ENCODE measurements at regions not wholly inside any gene's neighbourhood (a gene's known extent, or its start where the extent isn't known, plus 50 kb on each side); places are given as distances from the start of the nearest gene placed in this dataset.

DNA sequence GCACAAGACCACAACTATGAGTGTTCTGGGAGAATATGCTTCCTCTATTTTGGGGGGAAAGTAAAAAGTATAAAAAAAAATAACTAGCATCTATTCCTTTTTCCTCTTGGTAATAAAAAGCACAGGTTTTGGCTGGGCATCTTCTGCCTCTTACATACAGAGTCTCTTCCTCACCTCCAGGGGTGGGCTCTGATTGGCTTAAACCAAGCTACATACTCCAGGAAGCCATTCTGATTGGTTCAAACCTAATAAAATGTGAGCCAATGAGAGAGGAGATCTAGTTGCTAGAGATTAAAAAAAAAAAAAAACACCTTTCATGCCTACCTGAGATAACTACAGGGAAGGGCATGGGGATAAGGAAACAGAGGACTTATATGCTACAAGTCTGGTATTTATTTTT, 365.9 kb upstream of the ERCC4 start:
- no peak for DNase-seq

DNA sequence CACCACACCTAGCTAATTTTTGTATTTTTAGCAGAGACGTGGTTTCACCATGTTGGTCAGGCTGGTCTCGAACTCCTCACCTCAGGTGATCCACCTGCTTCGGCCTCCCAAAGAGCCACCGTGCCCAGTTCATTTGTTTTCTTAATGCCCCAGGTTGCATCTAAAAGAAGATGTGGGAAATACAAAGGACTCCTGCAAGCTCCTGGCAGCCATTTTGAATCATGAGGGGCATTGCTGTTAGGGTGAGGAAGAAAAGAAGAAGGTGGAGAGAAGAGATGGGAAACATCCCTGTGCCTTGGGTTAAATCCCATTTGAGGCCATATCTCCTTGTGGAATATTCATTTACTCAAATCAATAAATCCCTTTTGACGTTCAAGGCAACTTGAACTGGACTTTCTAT, 365.3 kb upstream of the ERCC4 start:
- DNase-seq: no peak

DNA sequence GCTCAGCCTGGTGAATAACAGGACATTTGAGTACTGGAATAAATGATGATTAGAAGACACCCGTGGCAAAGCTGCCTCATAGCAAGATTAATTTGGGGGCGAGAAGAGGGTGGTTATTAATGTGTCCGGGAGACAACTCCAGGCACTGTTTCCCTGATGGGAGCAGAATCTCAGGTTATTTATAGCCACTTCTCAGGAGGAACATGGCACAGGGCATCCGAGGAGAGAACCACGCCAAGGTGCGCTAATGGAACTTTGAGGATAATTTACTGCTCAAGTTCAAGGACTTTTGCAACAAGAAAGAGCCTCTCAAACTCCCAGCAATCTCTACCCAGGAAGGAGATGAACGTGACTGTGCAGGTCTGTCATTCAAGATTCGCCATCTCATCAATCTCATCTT, 362.5 kb upstream of the ERCC4 start:
- no peak for DNase-seq

DNA sequence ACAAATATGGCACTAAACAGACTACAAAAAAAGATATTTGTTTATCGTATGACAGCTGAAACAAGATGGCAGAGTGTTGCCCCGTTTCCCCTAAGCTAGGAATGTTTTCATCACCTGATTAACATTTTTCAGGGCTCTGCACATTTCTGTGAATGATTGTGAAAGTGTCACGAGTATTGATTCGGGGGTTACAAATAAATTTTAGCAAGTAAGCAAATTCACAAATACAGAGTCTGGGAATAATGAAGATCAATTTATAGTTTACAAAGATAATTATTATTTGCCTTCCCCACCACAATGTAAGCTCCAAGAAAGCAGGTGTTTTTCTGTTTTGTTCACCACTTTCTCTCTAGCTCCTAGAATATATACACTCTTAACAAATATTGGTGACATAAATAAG, 361.2 kb upstream of the ERCC4 start:
- DNase-seq: no peak

DNA sequence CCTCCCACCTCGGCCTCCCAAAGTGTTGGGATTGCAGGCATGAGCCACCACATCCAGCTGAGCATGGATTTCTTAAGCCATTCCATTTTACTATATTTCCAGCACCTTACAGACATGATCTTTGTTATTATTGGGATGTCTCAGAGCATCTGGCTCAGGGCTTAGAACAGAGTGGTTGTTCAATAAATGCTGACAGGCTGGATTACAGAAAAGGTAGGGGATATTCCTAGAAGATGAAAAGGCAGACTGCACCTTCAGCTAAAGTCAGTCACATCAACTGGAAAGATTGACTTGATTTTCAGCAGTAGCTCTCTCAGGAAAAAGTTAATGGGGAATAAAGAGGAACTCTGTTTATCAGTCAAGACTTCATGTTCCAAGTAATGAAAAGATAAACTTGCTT, 360.3 kb upstream of the ERCC4 start:
- DNase-seq: no peak

DNA sequence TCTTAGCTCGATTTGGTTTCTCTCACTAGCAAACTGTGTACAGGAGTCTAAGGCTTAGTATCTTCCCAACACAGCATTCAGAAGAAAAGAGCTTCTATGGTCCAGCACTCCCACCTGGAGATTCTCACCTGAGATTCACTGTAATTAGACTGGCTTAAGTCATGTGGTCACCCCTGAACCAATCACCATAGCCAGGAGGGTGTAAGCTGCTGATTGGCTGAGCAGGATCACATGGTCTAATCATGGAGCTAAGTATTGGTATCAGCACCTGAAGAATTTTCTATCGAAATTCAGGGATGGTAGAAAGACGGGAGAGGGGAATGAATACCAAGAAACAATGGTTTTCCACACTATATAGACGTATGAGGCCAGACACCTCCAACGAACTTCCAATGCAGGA, 359.8 kb upstream of the ERCC4 start:
- no peak for DNase-seq

DNA sequence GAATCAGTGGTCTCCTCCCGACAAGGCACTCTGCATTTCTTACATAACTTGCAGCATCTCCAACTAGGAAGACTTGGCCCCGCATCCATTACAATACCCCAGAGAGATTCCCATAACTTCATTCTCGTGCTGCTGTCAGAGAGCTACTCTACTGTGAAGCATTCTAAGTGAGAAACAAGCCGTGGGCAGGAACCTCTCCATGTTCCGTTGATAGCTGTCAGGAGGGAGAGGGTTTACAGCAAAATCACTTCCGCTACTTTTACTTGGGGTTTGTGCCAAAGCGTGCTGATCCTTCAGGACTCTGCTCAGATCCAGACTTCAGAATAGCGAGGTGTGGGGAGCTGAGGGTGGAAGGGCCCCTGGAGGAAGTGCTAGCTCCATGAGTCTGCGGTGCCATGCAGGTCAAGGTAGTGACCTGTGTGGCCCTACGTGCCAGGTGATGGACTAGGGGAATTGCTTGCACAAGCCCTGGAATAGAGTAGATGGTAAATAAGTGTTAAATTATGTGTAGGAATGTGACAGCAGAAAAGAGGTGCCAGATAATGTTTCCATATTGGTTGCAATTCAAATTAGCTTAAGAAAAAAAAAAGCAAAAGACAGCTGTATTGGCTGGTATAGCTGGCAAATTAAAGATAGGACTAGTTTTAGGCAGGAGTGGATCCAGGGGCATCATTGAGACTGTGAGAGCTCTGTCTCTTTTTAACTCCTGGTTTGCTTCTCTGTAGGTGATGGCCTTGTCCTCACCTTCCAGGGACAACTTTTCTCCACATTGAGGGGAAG, 358.5 kb upstream of the ERCC4 start:
- DNase-seq: no peak

DNA sequence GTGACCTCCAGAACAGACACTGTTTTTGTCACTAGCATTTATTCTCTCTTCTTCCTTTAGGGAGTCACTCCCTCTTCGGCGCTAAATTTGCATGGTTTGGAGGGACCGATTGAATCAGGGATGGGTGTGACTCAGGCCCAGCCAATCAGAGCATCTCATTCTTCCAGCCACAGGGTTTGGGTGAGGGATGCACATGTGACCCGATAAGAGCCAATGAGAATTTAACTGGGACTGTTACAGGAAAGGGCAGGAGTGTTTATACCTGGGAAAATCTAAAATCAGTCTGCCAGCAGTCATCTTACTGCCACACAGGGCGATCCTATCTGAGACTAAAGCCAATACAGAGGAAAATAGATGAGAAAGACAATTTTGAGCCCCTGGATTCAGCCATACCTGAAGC, 351.2 kb upstream of the ERCC4 start:
- DNase-seq: no peak

DNA sequence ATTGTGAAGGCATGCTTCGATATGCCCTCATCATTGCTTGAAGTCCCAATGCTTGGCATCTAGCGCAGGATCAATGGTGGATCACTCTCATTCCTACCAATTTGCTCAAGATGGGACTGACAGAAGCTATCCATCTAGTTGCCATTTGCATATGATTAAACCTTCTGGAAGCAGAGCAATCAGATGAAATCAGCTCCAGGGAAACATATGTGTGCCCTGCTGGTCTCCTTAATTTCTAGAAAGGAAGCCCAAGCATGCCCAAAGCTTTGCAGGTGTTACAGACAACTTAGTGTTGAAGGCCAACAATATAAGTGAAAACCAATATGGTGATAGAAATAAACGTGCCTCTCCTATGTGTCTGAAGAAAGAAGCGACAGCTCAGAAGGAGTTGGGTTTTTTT, 350.0 kb upstream of the ERCC4 start:
- DNase-seq: no peak

DNA sequence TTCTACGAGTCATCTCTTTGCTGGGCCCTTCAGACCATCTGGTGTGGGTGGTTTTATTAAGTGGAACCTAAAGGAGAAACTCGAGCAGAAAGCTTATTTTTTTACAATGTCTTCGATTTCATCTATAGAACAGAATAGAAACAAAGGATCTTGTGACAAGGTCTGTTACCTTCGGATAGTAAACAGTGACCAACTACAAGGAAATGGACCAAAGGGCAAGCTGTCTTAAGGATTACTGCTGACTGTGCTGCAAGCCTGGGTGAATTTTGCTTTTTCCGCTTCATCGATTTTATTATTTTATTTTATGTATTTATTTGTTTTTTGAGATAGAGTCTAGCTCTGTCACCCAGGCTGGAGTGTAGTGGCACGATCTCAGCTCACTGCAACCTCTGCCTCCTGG, 348.9 kb upstream of the ERCC4 start:
- DNase-seq: no peak

DNA sequence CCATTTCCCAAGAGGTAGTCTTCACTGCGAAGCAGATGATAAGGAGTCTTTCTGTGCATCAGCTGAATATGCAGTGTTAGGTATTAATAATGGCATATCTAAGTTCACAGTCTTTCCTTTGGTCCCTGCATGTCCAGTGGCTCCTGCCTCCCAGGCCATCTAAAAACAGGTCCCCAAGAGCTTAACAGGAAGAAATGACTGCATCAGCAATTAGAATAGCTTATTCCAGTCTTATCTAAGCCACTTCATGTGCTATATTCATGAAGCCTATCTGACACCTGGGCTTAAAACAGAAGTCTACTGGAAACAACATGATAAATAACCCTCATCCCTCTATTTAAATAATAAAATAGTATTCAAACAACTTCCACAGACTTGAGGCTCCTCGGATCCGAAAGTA, 346.1 kb upstream of the ERCC4 start:
- no peak for DNase-seq

DNA sequence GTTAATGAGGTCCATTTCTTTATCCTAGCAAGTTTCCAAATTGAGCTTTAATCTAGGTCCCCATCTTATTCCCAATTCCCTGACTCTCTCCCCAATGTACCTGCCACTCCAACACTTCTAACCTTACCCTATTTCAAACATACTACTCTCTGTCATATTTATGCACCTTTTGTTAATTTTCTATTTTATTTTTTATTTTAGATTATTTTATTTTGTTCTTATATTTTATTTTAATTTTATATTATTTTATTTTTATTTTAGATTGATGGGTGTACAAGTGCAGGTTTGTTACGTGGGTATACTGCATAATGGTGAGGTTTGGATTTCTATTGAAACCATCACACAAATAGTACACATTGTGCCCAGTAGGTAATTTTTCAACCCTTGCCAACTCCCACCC, 333.9 kb upstream of the ERCC4 start:
- no peak for DNase-seq

DNA sequence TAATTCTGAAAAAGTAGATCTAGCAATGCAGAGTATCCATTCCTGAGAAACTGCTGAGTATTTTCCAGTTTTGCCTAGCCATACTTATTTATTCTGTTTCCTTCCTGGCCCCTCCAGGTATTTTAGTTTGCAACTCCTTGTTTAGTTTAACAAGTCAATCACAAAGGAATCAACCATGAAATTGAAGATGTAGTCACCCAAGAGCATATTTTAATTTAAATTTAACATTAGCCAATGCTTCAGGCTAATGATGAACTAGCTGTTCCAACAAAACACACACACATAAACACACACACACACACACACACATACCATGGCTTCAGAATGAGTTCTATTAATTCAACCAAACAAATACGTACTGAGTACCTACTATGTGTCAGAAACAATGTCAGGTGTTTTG, 332.8 kb upstream of the ERCC4 start:
- no peak for DNase-seq

DNA sequence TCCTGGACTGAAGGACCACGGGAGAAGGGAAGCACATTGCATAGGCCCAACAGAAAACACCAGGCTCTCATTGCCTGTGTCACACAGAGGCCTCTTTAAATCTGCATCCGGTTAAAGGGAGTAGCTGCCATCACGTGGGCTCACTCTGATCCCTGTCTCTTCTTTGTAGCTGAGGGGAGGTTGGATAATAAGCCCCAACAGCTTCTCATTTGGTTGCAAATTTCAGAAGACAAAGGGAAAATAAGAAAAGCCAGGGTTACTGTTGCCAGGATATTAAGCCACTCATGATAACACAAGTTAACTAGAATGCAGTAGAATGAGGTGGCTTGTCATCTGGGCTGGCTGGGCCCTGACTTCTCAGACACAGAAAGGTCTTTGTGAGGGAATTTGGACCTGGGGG, 325.1 kb upstream of the ERCC4 start:
- DNase-seq: no peak

DNA sequence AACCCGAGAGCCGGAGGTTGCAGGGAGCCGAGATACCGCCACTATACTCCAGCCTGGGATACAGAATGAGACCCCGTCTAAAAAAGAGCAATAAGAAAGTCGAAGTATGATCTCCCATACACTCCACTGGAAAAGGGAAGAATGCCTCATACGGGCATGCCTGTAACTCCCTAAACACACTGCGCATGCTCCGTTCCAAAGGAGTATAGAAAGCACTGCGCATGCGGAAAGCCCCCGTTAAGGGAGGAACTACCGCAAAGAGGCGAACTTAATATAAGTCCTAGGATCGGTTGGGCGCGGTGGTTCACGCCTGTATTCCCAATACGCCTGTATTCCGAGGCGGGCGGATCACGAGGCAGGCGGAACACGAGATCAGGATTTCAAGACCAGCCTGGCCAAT, 313.1 kb upstream of the ERCC4 start:
- DNase-seq: no peak

DNA sequence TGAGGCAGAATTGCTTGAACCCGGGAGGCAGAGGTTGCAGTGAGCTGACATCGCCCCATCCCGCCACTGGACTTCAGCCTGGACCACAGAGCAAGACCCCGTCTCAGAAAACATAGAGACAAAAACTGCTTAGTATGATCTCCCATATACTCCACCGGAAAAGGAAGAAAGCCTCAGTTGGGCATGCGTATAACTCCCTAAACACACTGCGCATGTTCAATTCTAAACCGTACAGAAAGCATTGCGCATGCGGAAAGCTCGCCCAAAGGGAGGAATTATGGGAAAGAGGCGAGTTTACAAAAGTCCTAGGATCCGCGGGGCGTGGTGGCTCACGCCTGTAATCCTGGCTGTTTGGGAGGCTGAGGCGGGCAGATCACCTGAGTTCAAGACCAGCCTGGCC, 312.7 kb upstream of the ERCC4 start:
- DNase-seq: no peak

DNA sequence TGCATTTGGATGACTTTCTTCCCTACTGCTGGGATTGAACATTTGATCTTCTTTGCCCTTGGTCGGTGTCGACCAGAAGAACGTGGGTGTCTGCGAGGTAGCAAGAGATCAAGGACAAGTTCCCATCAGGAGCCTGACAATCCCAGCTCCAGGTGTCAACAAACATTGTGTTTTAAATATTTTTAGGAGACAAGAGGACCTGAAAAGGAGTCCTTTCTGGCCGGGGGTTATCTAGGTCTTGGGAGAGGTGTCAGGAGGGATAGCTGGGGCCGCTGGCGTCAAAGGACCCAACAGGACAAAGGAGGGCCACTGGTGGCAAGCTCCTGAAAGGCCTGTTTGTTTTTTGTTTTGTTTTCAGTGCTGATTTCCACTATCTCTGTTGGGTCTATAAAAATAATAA, 308.4 kb upstream of the ERCC4 start:
- no peak for DNase-seq

DNA sequence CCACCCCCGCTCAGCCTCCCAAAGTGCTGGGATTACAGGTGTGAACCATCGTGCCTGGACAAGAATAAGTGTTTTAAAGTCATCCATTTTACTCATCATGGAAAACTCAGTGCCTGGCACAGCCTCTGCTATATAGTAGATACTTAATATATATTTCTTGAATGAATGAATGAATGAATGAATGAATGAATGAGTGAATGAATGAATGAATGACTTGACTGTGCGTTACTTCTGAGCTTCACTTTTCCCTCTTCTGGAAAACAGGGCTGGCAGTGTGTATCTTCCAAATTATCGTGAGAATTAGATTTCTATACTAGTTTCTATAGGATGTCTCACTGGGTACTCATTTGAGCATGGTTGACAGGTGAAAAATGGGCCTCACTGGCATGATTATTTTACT, 307.3 kb upstream of the ERCC4 start:
- DNase-seq: no peak

DNA sequence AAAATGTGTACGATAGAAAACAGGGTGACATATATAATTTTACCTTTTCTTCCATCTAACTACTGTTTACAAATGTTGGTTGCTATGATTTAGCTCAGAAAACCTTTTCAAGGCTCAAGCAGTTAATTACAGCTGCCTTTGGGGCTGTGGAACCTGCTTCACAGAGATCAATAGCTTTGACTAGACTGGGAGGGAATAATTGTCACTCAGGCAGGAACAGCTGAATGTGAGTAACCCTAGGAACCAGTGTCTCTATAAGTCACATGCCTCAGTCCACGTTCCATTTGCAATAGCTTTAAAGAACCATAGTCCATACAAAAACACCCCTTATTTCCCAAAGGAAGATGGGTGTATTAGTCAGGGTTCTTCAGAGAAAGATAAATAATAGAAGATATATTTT, 306.8 kb upstream of the ERCC4 start:
- no peak for DNase-seq

DNA sequence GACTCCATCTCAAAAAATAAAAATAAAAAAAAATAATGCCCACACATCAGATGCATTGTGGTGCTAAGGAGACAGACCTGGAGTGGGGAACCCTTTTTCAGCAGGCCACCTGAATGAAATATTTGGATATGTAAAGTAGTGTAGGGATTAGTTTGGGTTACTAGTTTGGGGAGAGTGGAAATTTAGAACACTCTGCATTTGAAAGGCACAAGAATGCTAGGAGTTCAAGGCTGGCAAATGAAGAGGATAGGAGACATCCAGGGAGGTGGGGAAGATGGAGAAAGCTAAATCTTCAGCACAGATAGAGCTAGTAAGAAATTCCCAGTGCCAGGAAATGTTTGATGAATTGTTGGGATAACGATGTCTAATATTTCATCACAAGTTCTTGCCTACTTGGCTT, 298.3 kb upstream of the ERCC4 start:
- DNase-seq: no peak

DNA sequence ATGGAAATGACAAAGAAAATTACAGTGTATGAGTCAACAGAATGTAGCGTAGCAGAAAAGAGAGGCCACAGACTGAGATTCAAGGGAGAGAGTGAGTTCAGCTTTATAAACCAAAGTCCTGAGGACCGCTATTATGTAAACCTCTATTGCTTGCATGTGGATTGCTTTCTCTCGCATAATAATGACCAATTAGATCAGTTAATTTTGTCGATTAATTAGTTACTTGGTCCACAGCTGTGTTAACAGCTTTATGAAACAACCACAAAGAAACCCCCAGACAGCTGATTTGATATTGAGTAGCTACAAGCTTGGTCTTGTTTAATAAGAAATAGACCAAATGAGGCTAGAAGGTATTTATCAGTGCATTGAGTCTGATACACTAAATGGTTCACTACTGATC, 291.8 kb upstream of the ERCC4 start:
- DNase-seq: no peak

DNA sequence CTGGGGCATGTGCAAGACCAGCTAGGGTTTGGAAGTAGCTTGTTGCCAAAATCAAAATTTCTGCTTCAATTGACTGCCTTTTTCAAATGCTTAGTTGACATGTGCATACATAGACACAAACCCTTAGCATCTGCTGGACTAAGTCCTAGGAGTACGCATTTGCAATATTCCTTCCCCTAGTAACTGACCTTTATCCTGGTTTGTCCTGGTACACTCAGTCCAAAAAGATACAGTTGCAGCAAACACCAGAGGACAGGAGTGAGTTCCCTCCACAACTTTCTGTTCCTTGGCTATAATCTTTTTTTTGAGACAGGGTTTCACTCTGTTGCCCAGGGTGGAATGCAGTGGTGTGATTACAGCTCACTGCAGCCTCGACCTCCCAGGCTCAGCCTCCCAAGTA, 290.2 kb upstream of the ERCC4 start:
- DNase-seq: no peak

DNA sequence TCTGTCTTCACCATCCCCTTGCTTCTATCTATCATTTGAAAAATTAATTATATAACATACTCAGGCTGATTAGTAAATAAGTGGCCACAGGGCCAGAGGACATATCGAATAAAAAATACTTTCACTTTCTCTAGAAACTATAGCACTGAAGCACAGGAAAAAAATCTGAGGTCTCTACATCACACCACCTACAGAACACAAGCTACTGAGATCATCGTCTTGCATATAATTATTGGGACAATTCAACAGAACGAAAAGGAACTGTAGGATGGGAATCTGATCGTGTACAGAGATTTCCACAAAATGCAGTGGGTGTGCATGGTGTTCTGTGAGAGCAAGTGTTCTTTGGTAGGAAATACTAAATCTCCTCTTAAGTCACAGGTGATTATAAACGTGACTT, 289.6 kb upstream of the ERCC4 start:
- no peak for DNase-seq

DNA sequence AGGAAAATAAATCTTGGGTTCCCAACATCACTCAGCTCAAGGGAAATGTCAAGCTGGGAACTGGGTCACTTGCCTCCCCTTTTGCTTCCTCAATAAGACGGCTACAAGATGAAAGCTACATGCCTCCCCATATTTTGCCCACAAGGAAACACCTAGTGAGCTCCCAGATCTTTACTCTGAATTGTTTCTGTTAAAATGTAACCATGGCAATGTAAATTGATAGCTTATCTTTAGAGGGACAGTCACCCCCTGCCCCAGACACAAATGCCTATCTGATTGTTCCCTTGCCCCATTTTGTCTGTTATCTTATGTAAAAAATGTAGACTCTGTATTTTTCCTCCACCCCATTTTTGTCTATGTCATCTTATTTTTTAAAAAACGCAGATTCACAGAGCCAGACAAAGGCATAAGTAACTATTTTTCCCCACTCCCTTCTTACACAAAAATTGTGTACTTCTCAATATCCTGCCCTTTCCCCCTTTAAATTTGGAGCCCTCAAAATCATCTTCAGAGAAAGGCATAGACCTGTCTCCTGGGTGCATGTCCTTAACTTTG, 288.7 kb upstream of the ERCC4 start:
- no peak for DNase-seq

DNA sequence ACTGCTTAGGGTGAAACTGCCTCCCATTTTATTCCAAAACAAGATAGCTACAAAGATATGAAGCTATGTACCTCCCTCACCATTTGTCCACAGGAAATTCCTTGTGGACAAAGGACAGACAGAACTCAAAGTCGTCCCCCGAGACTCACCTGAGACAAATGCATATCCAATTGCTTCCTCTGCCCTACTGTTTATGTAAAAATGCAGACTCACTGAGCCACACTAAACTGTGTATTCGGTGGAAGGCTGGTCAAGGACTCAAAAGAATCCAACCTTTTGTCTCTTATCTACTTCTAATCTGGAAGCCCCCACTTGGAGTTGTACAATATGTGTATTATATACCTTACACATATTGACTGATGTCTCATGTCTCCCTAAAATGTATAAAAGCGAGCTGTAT, 288.0 kb upstream of the ERCC4 start:
- DNase-seq: no peak
